Upper lobe of left lung (tissue), 4 donors: ENCODE measurements at regions not wholly inside any gene's neighbourhood (a gene's known extent, or its start where the extent isn't known, plus 50 kb on each side); places are given as distances from the start of the nearest gene placed in this dataset.

Source experiments
- EP300 ChIP-seq, 4 donors: sonication (generic); formaldehyde crosslinking; IDR thresholded peaks; one replicate each; pipeline ENCODE4 v1.5.1; 2017; ENCODE audit warnings: antibody characterized with exemption in 4 of 4, control low read depth in 2 of 4
- POLR2A ChIP-seq, 4 donors: fragments of 450-650 bp; IDR thresholded peaks; one replicate each; pipeline ENCODE4 v1.5.1; 2016 to 2017; ENCODE audit warnings: antibody characterized with exemption in 4 of 4, mild to moderate bottlenecking in 2 of 4
- TF ChIP-seq, protein P1 (sequence below), 6 experiments: fragments of 450-650 bp in 4 of 6; fragments of 200-600 bp in 2 of 6; sonication (generic) in 2 of 6; IDR thresholded peaks; one replicate each; pipeline ENCODE4 v1.5.1; 2016 to 2019; ENCODE audit warnings: antibody characterized with exemption in 6 of 6

DNA sequence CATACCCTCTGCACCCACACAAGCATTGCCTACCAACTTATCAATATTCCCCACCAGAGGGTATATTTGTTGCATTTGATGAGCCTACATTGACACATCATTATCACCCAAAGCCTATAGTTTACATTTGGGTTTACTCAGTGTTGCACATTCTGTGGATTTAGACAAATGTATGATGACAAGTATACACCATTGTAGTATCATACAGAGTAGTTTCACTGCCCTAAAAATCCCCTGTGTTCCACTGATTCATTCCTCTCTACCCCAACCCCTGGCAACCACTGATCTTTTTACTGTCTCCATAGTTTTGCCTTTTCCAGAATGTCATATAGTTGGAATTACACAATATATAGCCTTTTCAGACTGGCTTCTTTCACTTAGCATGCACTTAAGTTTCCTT lies 85.7 kb upstream of the CPLX2 start:
- no peak for TF ChIP-seq POLR2A (IDR thresholded peaks at IDR 0.05)
- TF ChIP-seq, protein P1, sequence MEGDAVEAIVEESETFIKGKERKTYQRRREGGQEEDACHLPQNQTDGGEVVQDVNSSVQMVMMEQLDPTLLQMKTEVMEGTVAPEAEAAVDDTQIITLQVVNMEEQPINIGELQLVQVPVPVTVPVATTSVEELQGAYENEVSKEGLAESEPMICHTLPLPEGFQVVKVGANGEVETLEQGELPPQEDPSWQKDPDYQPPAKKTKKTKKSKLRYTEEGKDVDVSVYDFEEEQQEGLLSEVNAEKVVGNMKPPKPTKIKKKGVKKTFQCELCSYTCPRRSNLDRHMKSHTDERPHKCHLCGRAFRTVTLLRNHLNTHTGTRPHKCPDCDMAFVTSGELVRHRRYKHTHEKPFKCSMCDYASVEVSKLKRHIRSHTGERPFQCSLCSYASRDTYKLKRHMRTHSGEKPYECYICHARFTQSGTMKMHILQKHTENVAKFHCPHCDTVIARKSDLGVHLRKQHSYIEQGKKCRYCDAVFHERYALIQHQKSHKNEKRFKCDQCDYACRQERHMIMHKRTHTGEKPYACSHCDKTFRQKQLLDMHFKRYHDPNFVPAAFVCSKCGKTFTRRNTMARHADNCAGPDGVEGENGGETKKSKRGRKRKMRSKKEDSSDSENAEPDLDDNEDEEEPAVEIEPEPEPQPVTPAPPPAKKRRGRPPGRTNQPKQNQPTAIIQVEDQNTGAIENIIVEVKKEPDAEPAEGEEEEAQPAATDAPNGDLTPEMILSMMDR (IDR thresholded peaks at IDR 0.05), result no peak
- no peak for TF ChIP-seq EP300 (IDR thresholded peaks at IDR 0.05)
